Stimulated activated CD4-positive, alpha-beta T cell treated with anti-CD3 and anti-CD28 coated beads, Interleukin-1b, Interleukin-23, amount 100 ng/mL, for 48 hours (primary cell): ENCODE measurements at regions not wholly inside any gene's neighbourhood (a gene's known extent, or its start where the extent isn't known, plus 50 kb on each side); places are given as distances from the start of the nearest gene placed in this dataset.
"Not testable (repeated sequence)": the region's sequence is repeated elsewhere in the genome, so short reads cannot be mapped to it uniquely, and the experiment has no call there.

Experiments
- DNase-seq: peaks from one replicate; pipeline ENCODE4 v3.0.0-alpha.2; 2020

DNA sequence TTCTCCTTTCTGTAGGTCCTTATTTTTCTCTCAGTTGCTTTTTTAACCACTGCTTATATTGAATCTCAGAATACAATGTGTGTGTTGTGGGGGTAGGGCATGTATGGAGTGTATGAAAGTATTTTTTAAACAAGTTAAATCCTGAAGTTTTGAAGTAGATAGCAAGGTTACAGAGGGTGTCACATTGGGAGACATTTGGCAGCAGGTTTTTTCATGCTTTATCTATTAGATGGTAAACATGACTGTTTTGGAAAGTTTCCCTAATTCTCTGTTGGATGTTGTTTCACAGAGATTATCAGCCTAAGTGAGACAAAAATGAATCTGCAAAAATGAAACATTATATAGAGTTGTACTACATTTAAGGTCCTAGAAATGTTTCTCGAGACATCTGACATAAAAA, 190.6 kb upstream of the ARPP21 start:
- DNase-seq: no peak

GRCh38 chr3:35454819-35455218, 184.5 kb upstream of the ARPP21 start:
- DNase-seq: not testable (repeated sequence)

- no peak for DNase-seq
Observed at GRCh38 chr3:35473956-35474355, 165.4 kb upstream of the ARPP21 start.

- DNase-seq: not testable (repeated sequence)
Observed at GRCh38 chr3:35482566-35482965, 156.8 kb upstream of the ARPP21 start.

DNA sequence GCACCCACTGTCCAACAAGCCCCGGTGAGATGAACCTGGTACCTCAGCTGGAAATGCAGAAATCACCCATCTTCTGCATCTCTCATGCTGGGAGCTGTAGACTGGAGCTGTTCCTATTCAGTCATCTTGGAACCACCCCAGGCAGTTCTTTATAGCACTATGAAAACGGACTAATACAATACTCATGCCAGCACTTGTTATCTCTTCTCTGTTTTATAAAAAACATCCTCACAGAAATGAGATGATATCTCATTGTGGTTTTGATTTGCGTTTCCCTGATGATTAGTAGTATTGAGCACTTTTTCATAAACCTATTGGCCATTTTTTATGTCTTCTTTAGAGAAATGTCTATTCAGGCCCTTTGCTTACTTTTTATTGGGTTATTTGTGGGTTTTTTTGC, 156.2 kb upstream of the ARPP21 start:
- no peak for DNase-seq

DNA sequence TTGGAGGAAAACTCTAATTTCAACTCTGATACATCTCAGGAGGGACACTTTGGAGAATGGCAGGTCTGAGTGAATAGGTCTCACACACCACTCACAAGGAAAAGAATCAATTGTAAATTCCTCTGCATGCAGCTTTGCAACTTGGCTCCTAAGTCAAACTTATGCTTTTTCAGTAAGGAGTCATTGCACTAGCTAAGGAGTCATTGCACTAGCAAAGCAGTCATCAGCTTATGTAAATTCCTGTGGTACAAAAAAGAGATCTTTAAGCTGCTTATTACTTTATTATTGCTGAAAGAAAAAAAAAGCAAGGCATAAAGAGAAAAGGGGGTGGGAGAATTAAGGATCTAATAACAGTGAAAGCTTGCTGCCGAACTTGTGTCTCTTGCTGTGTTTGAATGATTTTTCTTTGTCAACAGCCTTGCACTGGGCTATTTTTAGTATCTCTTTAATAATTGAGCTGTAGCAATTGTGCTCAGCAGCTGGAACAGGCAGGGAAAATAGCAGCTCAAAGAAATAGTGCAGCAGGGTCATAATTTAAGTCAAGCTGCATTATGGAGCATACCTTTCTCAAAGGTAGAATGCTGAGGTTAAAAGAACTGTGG, 154.3 kb upstream of the ARPP21 start:
- DNase-seq: no peak

DNA sequence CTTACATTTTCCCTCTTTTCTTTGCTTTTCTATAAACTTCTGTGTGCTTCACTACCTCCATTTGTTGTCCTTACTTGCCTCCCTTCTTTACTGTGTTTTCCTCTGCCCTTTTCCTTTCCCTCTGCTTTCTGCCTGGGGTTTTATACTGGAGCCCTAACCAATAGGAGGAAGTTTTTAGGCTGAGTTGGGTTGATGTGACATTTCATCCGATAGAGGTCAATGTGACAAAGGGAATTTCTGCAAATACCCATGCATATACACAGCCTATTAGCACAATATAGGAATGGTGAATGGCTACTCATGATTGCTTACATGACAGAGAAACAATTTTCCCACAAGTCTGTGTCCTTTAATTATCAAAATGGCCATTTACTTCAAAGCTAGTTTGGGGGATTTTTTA, 153.0 kb upstream of the ARPP21 start:
- no peak for DNase-seq

GRCh38 chr3:35487376-35487775, 151.9 kb upstream of the ARPP21 start:
- no peak for DNase-seq

DNA sequence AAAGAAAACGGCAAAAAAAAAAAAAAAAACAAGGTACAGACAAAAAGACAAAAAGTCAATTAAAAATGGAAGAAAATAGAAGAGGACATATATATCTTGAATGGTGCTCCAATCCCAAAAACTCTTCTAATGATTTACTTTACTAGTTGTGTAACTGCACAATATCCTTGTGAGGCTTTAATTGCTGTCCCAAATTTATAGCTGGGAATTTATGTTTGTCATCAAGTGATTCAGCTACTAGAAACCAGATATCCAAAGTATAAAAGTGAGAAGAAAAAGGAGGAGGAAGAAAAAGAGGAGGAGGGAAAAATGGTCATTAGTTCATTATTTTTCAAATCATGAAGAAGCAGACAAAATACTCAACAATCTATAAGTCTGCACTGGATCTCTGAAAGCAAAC, 150.8 kb upstream of the ARPP21 start:
- DNase-seq: no peak

DNA sequence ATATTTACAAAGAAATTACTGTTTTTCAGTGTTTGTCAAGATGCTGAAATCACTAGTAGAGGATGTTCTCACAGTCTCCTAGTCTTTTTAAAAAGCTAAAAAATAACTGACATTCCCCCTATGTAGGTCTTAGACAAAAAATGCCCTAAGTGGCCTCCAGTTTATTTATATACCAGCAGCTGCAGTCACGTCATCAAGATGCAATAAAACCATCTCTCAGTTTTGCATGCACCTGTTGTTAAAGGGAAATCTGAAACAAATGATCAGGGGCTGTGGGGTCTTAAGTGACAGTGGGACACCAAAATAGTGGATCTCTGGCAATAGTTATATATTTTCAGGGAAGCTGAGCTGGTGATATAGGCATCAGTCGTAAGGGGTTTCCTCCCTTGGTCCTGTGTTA, 146.5 kb upstream of the ARPP21 start:
- DNase-seq: no peak

GRCh38 chr3:35498506-35499210, 140.7 kb upstream of the ARPP21 start:
- no peak for DNase-seq

DNA sequence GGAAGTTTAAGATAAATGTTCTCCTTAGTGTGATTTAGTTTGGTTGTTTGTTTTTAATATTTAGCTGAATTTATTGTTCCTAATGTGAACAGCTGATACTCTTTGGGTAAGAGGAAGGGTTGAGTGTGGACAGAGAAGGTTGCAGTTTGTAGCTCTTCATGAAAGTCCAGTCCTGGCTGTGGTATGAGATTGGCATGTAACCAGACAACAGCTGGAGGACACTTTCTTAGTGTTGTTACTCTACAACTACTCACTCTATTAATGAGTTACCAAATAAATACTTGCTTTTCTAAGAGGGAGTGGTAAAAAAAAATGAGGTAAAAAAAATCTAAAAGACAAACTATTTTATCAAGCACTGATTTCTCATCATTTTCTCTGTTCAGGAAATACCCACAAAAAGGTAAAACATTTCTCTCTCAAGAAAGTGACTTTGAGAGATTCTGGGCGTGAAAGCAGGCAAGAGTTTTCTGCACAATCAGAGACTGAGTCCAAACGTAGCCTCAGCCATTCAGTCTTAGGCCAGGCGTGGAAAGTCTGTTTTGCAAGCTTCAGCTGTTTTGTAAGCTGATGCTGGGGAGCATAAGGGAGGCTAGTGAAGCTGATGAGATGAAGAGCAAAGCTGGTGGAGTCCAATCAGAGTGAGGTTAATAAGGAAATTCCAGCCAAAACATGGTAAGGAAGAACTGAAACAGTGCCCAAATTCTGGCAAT, 138.5 kb upstream of the ARPP21 start:
- no peak for DNase-seq

- no peak for DNase-seq
Observed at GRCh38 chr3:35502699-35503098, 136.6 kb upstream of the ARPP21 start.

GRCh38 chr3:35505181-35505580, 134.1 kb upstream of the ARPP21 start:
- no peak for DNase-seq

DNA sequence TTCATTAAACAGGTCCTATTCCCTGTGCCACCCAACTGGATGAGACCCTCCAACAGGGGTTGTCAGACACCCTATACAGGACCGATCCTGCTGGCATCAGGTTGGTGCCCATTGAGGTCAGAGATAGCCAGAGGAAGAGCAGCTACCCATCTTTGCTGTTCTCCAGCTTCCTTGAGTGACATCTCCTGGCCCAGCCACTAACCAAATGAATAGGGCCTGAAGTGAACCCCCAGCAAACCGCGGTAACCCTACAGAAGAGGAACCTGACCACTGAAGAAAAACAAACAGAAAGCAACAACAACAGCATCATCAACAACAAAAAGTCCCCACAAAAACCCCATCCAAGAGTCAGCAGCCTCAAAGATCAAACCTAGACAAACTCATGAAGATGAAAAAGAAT, 133.6 kb upstream of the ARPP21 start:
- DNase-seq: no peak

- DNase-seq: no peak
Observed at GRCh38 chr3:35519936-35520335, 119.4 kb upstream of the ARPP21 start.

DNA sequence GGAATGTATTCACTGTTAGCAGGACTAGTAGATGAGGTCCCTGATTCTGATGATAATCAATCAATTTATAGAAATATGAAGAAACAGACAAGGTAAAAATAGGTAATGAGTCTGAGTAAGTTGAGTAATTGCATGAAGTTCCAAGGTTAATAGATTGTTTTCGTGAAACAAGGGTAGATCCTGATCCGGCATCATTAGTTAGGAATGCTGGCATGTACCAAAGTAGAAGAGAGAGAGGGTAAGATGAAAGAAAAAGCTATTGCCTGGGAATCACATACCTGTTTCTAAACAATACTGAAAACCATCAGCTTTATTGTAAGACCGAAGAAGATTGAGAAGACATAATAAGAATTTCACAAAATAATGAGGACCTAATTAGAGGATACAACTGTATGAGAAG, 118.1 kb upstream of the ARPP21 start:
- DNase-seq: no peak

- DNase-seq: no peak
Observed at GRCh38 chr3:35522450-35522849, 116.9 kb upstream of the ARPP21 start.

DNA sequence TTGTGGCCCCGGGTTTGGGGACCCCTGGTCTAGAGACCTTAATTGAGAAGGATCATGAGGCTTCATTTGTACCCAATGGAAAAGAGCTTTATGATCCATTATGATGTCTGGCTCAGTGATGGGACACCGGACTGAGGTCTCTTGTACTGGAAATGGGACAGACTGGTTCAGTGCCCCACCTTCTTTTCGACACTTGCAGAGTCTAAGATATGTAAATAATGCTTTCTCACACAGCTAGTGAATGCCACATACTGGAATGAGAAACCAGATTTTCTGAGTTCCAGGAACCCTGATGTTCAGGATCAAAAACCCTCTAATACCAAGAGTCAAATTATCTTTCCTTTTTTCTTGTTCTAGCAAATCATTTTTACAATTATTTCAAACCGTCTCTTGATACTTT, 116.3 kb upstream of the ARPP21 start:
- DNase-seq: no peak

DNA sequence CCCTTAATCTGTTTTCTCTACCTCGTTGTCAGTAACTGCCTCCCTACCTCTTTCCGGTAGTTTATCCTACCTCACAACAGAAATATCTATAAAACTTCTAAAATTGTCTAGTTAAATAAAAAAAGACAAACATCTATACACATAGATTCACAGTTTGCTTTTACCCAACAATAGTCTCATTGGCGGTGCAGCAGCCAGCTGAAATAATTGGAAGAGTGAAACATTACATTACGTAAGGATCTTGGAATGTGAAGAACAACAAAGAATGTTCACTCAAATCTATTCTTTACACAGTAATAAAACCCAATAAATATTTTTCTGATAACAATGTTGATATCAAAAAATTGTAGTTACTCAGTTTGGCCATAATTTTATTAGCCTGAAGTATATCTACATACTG, 115.5 kb upstream of the ARPP21 start:
- no peak for DNase-seq

DNA sequence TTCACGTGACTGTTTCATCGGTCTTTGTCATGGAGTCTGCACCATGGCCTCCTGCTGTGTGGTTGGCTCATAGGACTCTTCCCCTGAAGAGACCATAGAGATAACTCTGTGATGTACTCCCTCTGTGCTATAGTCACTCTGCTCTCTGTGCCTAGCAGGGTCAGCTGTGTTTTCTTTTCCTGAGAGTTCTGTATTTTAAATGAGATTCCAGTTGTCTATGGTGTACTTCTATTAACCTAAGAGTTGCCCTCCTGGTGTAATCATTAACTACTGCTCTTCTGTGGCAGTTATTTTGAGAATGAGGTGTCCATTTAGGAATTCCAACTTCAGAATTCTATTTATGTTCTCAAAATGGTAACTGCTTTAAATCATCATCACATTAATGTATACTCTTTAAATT, 114.5 kb upstream of the ARPP21 start:
- no peak for DNase-seq

DNA sequence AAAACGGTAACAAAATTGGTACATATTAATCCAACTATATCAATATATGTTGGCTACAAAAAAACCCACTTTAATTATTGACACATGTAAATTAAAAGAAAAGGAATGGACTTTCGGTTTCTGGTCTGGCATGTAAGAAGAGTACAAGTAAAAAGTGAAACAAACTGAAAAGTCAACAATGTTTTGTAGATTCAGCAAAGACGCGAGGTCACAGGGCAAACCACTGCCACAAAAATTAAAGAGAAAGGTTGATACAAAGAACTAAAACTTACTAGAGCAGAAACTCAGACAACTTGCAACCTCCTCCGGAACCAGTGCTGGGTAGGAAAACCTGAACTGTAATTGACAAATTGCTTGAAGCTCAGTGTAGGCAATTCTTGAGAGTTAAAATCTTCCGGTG, 110.6 kb upstream of the ARPP21 start:
- no peak for DNase-seq

DNA sequence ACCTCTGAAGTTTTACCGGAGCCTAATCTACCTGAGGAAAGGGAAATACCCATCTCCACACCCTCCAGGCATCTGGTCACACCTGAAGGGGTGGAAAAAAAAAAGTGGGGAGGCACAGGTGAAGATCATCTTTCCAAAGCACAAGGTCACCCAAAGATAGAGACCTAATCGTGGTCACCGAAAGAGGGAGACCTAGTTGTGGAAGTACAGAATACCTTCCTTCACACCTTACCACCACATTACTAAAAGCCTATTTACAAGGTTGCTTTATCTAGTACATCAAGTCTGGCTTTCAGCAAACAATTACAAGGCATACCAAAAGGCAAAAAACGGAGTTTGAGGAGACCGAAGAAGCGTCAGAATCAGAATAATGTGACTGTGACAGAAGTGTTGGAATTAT, 110.0 kb upstream of the ARPP21 start:
- no peak for DNase-seq

GRCh38 chr3:35537265-35537664, 102.1 kb upstream of the ARPP21 start:
- no peak for DNase-seq

- no peak for DNase-seq
Observed at GRCh38 chr3:35544976-35545375, 94.3 kb upstream of the ARPP21 start.
